ENCODE measurements at regions not wholly inside any gene's neighbourhood (a gene's known extent, or its start where the extent isn't known, plus 50 kb on each side); places are given as distances from the start of the nearest gene placed in this dataset.

GRCh38 chr5:4855036-4855435 is 285.1 kb upstream of the ADAMTS16 start:
- Histone ChIP-seq H3K27ac (ENCODE audit: low read depth, low read length) (no peak overlapping the region), H3K4me2 (ENCODE audit: low read length) (no peak overlapping the region), H3K9me3 (ENCODE audit: insufficient read depth, low read depth, low read length) (no peaks in the 10 kb centered on the region), H3K36me3 (ENCODE audit: insufficient read depth, low read length) (no peaks in the 10 kb centered on the region), H4K20me1 (ENCODE audit: insufficient read depth, low read length) (no peaks in the 10 kb centered on the region), H3K27me3 (ENCODE audit: insufficient read depth, low read length) (no peaks in the 10 kb centered on the region), H3K4me3 (ENCODE audit: insufficient read depth, low read depth, low read length) (no peak overlapping the region), H3K4me1 (ENCODE audit: insufficient read depth, low read length) (no peaks in the 10 kb centered on the region), H3K9ac (ENCODE audit: low read length) (no peak overlapping the region), H3K79me2 (ENCODE audit: insufficient read depth, low read length) (no peaks in the 10 kb centered on the region), H2AFZ (ENCODE audit: low read depth, low read length) (no peak overlapping the region)
- no peak for TF ChIP-seq EZH2 (IDR thresholded peaks at IDR 0.05; ENCODE audit: insufficient read depth, low read length)
- TF ChIP-seq CTCF (IDR thresholded peaks at IDR 0.05; ENCODE audit: insufficient read depth, low read depth, low read length), result no peak
- Mint-ChIP-seq H3K27ac (ENCODE audit: unreplicated experiment) (no peak overlapping the region), H3K4me1 (ENCODE audit: low read depth, unreplicated experiment) (peaks cover 5% of the 10 kb centered on the region), H3K27me3 (ENCODE audit: low read depth, unreplicated experiment) (peaks cover 2% of the 10 kb centered on the region), H3K36me3 (ENCODE audit: low read depth, unreplicated experiment) (no peaks in the 10 kb centered on the region), H3K9me3 (ENCODE audit: unreplicated experiment) (peaks cover 4% of the 10 kb centered on the region), H3K4me3 (ENCODE audit: unreplicated experiment) (no peak overlapping the region)
- FAIRE-seq (no peak), DNase-seq (ENCODE audit: low read depth) (no peak)

- Histone ChIP-seq H3K9me3 (ENCODE audit: insufficient read depth, low read depth, low read length) (no peaks in the 10 kb centered on the region), H2AFZ (ENCODE audit: low read depth, low read length) (no peak overlapping the region), H3K4me3 (ENCODE audit: insufficient read depth, low read depth, low read length) (no peak overlapping the region), H3K9ac (ENCODE audit: low read length) (no peak overlapping the region), H3K36me3 (ENCODE audit: insufficient read depth, low read length) (no peaks in the 10 kb centered on the region), H3K27ac (ENCODE audit: low read depth, low read length) (no peak overlapping the region), H4K20me1 (ENCODE audit: insufficient read depth, low read length) (no peaks in the 10 kb centered on the region), H3K4me1 (ENCODE audit: insufficient read depth, low read length) (no peaks in the 10 kb centered on the region), H3K27me3 (ENCODE audit: insufficient read depth, low read length) (no peaks in the 10 kb centered on the region), H3K79me2 (ENCODE audit: insufficient read depth, low read length) (no peaks in the 10 kb centered on the region), H3K4me2 (ENCODE audit: low read length) (no peak overlapping the region)
- no peak overlapping the region for H3K27ac Mint-ChIP-seq (ENCODE audit: unreplicated experiment)
- peaks cover 4% of the 10 kb centered on the region for H3K9me3 Mint-ChIP-seq (ENCODE audit: unreplicated experiment)
- H3K4me1 Mint-ChIP-seq (ENCODE audit: low read depth, unreplicated experiment), result peaks cover 5% of the 10 kb centered on the region
- TF ChIP-seq CTCF (IDR thresholded peaks at IDR 0.05; ENCODE audit: insufficient read depth, low read depth, low read length) (no peak), EZH2 (IDR thresholded peaks at IDR 0.05; ENCODE audit: insufficient read depth, low read length) (no peak)
- FAIRE-seq, result no peak
- peak; percentile 4 for DNase-seq (ENCODE audit: low read depth)
- no peak overlapping the region for H3K4me3 Mint-ChIP-seq (ENCODE audit: unreplicated experiment)
- H3K36me3 Mint-ChIP-seq (ENCODE audit: low read depth, unreplicated experiment), result no peaks in the 10 kb centered on the region
- H3K27me3 Mint-ChIP-seq (ENCODE audit: low read depth, unreplicated experiment), result peaks cover 2% of the 10 kb centered on the region
These were observed 284.2 kb upstream of the ADAMTS16 start for GRCh38 chr5:4855880-4856279.

- Histone ChIP-seq H4K20me1 (ENCODE audit: insufficient read depth, low read length) (no peaks in the 10 kb centered on the region), H3K4me2 (ENCODE audit: low read length) (no peak overlapping the region), H3K9me3 (ENCODE audit: insufficient read depth, low read depth, low read length) (no peaks in the 10 kb centered on the region), H3K4me3 (ENCODE audit: insufficient read depth, low read depth, low read length) (no peak overlapping the region), H3K9ac (ENCODE audit: low read length) (no peak overlapping the region), H2AFZ (ENCODE audit: low read depth, low read length) (no peak overlapping the region), H3K36me3 (ENCODE audit: insufficient read depth, low read length) (no peaks in the 10 kb centered on the region), H3K4me1 (ENCODE audit: insufficient read depth, low read length) (no peaks in the 10 kb centered on the region), H3K79me2 (ENCODE audit: insufficient read depth, low read length) (no peaks in the 10 kb centered on the region), H3K27me3 (ENCODE audit: insufficient read depth, low read length) (no peaks in the 10 kb centered on the region), H3K27ac (ENCODE audit: low read depth, low read length) (no peak overlapping the region)
- Mint-ChIP-seq H3K4me1 (ENCODE audit: low read depth, unreplicated experiment) (peaks cover 5% of the 10 kb centered on the region), H3K4me3 (ENCODE audit: unreplicated experiment) (no peak overlapping the region), H3K27ac (ENCODE audit: unreplicated experiment) (peak overlapping the region; percentile 51), H3K9me3 (ENCODE audit: unreplicated experiment) (peaks cover 4% of the 10 kb centered on the region), H3K36me3 (ENCODE audit: low read depth, unreplicated experiment) (no peaks in the 10 kb centered on the region), H3K27me3 (ENCODE audit: low read depth, unreplicated experiment) (peaks cover 2% of the 10 kb centered on the region)
- DNase-seq (ENCODE audit: low read depth), result peak; percentile 55
- TF ChIP-seq CTCF (IDR thresholded peaks at IDR 0.05; ENCODE audit: insufficient read depth, low read depth, low read length), result no peak
- TF ChIP-seq EZH2 (IDR thresholded peaks at IDR 0.05; ENCODE audit: insufficient read depth, low read length), result no peak
- FAIRE-seq, result no peak
These were observed 282.4 kb upstream of the ADAMTS16 start for GRCh38 chr5:4857761-4858160.
